Stomach smooth muscle (tissue), 2 donors: ENCODE measurements at regions not wholly inside any gene's neighbourhood (a gene's known extent, or its start where the extent isn't known, plus 50 kb on each side); places are given as distances from the start of the nearest gene placed in this dataset.
A peak's percentile ranks its signal among the peaks of the same experiment; 100 is the strongest.

Experiments used
- H3K27ac ChIP-seq: one replicate; pipeline ENCODE4 v1.7.0; 2013; ENCODE audit warnings: mild to moderate bottlenecking, low read length, inconsistent platforms
- H3K27me3 ChIP-seq, 2 donors: one replicate each; pipeline ENCODE4 v1.7.0; 2013; ENCODE audit warnings: low read length in 2 of 2; ENCODE audit not compliant: insufficient read depth in 2 of 2, control insufficient read depth in 1 of 2
- H3K36me3 ChIP-seq, 2 donors: one replicate each; pipeline ENCODE4 v1.7.0; 2013; ENCODE audit warnings: low read length in 2 of 2; ENCODE audit not compliant: control insufficient read depth in 2 of 2, insufficient read depth in 2 of 2
- H3K4me1 ChIP-seq: one replicate; pipeline ENCODE4 v1.7.0; 2013; ENCODE audit warnings: low read length; ENCODE audit not compliant: control insufficient read depth, insufficient read depth
- H3K4me3 ChIP-seq, 2 donors: one replicate each; pipeline ENCODE4 v1.7.0; 2013; ENCODE audit warnings: low read length in 2 of 2
- H3K9ac ChIP-seq, 2 donors: one replicate each; pipeline ENCODE4 v1.7.0; 2013; ENCODE audit warnings: low read length in 2 of 2, mild to moderate bottlenecking in 1 of 2
- H3K9me3 ChIP-seq, 2 donors: one replicate each; pipeline ENCODE4 v1.7.0; 2013; ENCODE audit warnings: low read length in 2 of 2; ENCODE audit not compliant: control insufficient read depth in 2 of 2
- donor health status: healthy.
- donor health status: Pancreatic carcinoma.

- no peak overlapping the region for H3K4me3 ChIP-seq
- no peaks in the 10 kb centered on the region for H3K36me3 ChIP-seq
- H3K9me3 ChIP-seq = no peaks in the 10 kb centered on the region
- H3K27me3 ChIP-seq = no peaks in the 10 kb centered on the region
- H3K9ac ChIP-seq = no peak overlapping the region
- no peak overlapping the region for H3K27ac ChIP-seq
- H3K4me1 ChIP-seq = peaks cover 6% of the 10 kb centered on the region
These were observed 95.2 kb downstream of the KBTBD8 start for GRCh38 chr3:67093305-67093704.

- no peak overlapping the region for H3K9ac ChIP-seq
- no peaks in the 10 kb centered on the region for H3K9me3 ChIP-seq
- no peak overlapping the region for H3K27ac ChIP-seq
- no peaks in the 10 kb centered on the region for H3K27me3 ChIP-seq
- no peaks in the 10 kb centered on the region for H3K36me3 ChIP-seq
- H3K4me1 ChIP-seq = peaks cover 6% of the 10 kb centered on the region
- peak overlapping the region in 1 of 2 donors; percentile 23 for H3K4me3 ChIP-seq
These were observed 96.1 kb downstream of the KBTBD8 start for GRCh38 chr3:67094167-67094566.

DNA sequence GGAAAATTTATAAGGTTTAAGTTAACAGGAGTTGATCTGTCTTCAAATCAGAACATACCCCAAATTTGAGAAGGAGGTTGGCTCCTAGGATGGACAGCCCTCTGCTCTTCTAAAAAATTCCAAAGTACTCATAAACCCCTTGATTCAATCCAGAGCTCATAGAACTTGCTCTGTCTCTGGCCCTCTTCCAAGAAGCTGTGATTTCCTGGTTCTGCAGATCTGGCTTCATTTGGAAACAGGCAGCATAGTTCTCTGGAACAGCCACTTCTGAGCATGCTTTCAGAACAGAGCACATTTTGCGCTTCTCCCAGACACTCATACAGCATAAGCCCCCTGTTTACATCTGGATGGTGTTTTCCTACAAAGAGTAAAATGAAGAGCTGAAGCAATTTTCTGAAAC is 96.7 kb downstream of the KBTBD8 start:
- Histone ChIP-seq H3K4me3 (no peak overlapping the region), H3K27me3 (no peaks in the 10 kb centered on the region), H3K36me3 (no peaks in the 10 kb centered on the region), H3K27ac (no peak overlapping the region), H3K4me1 (peaks cover 6% of the 10 kb centered on the region), H3K9ac (no peak overlapping the region), H3K9me3 (no peaks in the 10 kb centered on the region)

DNA sequence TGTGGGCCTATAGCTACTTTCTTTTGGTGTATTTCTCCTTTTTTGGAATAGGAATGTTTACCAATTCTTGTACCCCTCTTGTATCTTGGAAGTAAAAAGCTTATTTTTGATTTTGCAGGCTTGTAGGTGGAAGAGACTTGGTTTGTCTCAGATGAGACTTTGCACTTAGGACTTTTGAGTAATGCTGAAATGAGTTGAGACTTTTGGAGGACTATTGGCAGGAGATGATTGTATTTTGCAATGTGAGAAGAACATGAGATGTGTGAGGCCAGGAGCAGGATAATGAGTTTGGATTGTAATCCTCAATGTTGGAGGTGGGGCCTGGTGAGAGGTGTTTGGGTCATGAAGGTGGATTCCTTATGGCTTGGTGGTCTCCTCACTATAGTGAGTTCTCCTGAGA is 106.3 kb downstream of the KBTBD8 start:
- no peak overlapping the region for H3K9ac ChIP-seq
- H3K36me3 ChIP-seq = no peaks in the 10 kb centered on the region
- no peaks in the 10 kb centered on the region for H3K4me1 ChIP-seq
- H3K4me3 ChIP-seq = no peak overlapping the region
- H3K27me3 ChIP-seq = no peaks in the 10 kb centered on the region
- H3K27ac ChIP-seq = no peak overlapping the region
- H3K9me3 ChIP-seq = no peaks in the 10 kb centered on the region

GRCh38 chr3:67106874-67107273 is 108.8 kb downstream of the KBTBD8 start:
- Histone ChIP-seq H3K36me3 (no peaks in the 10 kb centered on the region), H3K27me3 (no peaks in the 10 kb centered on the region), H3K4me3 (no peak overlapping the region), H3K9me3 (no peaks in the 10 kb centered on the region), H3K27ac (no peak overlapping the region), H3K4me1 (peaks cover 3% of the 10 kb centered on the region), H3K9ac (no peak overlapping the region)

GRCh38 chr3:67109651-67110204 is 111.6 kb downstream of the KBTBD8 start:
- Histone ChIP-seq H3K9ac (no peak overlapping the region), H3K4me1 (peaks cover 3% of the 10 kb centered on the region), H3K27ac (no peak overlapping the region), H3K36me3 (no peaks in the 10 kb centered on the region), H3K27me3 (no peaks in the 10 kb centered on the region), H3K9me3 (no peaks in the 10 kb centered on the region), H3K4me3 (no peak overlapping the region)

- H3K9ac ChIP-seq = no peak overlapping the region
- no peaks in the 10 kb centered on the region for H3K9me3 ChIP-seq
- no peak overlapping the region for H3K4me3 ChIP-seq
- peaks cover 3% of the 10 kb centered on the region for H3K4me1 ChIP-seq
- H3K27ac ChIP-seq = no peak overlapping the region
- H3K27me3 ChIP-seq = no peaks in the 10 kb centered on the region
- no peaks in the 10 kb centered on the region for H3K36me3 ChIP-seq
These were observed 115.8 kb downstream of the KBTBD8 start for GRCh38 chr3:67113802-67114407.

DNA sequence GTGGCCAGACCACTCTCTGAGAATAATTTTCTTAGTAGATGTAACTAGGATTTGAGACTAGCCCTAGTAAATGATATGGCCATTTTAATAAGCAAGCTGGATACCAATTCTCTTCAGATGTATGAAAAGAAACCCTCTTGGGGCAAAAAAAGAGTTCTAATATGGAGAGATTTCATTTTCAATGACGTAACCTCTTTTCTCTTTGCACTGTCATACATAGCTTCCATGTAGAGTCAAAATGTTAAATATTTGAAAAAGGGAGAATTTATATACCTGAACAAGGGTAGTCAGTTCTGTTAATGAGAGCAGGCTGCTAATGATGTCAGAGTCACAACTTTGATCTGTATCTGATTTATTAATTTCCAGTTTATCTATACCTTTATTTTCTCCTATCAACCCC is 120.0 kb downstream of the KBTBD8 start:
- no peaks in the 10 kb centered on the region for H3K4me1 ChIP-seq
- H3K36me3 ChIP-seq = no peaks in the 10 kb centered on the region
- H3K27ac ChIP-seq = no peak overlapping the region
- H3K27me3 ChIP-seq = no peaks in the 10 kb centered on the region
- no peak overlapping the region for H3K4me3 ChIP-seq
- no peak overlapping the region for H3K9ac ChIP-seq
- no peaks in the 10 kb centered on the region for H3K9me3 ChIP-seq

DNA sequence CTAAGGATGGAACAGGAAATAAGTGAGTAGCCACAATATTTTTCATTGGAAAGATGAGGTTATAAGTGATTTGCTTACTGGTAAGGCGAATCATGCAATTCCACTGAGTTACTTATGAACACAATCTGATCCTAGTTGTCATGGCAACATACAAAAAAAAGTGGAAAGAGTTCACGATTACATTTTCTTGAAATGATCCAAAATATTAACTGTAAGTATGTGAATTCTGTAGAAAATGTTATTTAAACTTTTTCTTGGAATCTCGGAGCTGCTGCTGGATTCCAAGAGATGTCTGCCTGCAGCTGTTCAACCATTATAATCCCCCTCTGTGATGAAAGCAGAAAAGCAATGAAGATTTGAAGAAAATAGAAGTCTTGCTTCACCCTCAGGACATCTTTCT is 120.5 kb downstream of the KBTBD8 start:
- no peak overlapping the region for H3K4me3 ChIP-seq
- H3K9ac ChIP-seq = no peak overlapping the region
- no peak overlapping the region for H3K27ac ChIP-seq
- H3K27me3 ChIP-seq = no peaks in the 10 kb centered on the region
- no peaks in the 10 kb centered on the region for H3K36me3 ChIP-seq
- H3K9me3 ChIP-seq = no peaks in the 10 kb centered on the region
- H3K4me1 ChIP-seq = no peaks in the 10 kb centered on the region

DNA sequence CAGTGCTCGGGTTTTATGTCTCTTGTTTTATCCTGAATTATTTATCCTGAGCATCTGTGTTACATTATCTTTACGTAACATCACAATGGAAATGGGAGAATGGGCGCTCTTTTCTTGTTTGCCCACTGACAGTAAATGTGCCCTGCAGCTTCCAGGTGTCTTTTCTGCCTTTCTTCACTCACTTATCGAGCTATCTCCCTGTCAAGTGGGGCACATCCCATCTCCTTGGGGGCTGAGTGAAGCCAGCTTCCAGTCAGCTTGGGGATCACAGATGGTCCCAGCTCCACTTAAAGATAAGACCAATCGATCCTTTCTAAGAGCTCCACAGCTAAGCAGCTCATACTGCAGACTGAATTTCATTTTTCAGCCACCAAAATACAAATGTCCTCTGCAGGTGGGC is 125.8 kb downstream of the KBTBD8 start:
- no peaks in the 10 kb centered on the region for H3K4me1 ChIP-seq
- no peak overlapping the region for H3K27ac ChIP-seq
- no peak overlapping the region for H3K9ac ChIP-seq
- no peak overlapping the region for H3K4me3 ChIP-seq
- H3K9me3 ChIP-seq = peaks cover 3 to 7% of the 10 kb centered on the region in 2 donors
- H3K36me3 ChIP-seq = no peaks in the 10 kb centered on the region
- H3K27me3 ChIP-seq = no peaks in the 10 kb centered on the region

DNA sequence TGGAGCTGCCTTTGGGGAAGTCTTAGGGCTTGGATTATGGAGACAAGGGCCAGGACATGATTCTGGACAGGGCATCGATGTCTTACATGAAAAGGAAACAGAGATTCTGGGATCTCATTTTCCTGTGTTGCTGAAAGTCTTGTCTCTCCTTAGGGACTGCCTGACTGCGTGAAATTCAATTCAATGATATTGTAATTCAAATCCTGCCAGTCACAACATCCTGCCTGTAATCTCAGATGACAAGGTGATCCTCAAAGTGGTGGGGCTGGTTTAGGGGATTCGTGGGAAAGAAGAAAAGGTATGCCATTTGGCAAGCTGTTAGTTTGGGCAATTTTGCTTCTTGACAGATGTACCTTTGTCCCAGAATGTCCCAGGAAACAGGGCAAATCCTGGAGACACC is 129.1 kb downstream of the KBTBD8 start:
- Histone ChIP-seq H3K27ac (no peak overlapping the region), H3K27me3 (no peaks in the 10 kb centered on the region), H3K36me3 (no peaks in the 10 kb centered on the region), H3K4me3 (no peak overlapping the region), H3K9me3 (peaks cover 3 to 7% of the 10 kb centered on the region in 2 donors), H3K9ac (no peak overlapping the region), H3K4me1 (no peaks in the 10 kb centered on the region)
